ENCODE measurements at regions not wholly inside any gene's neighbourhood (a gene's known extent, or its start where the extent isn't known, plus 50 kb on each side); places are given as distances from the start of the nearest gene placed in this dataset.

GRCh38 chr14:40525314-40525713 lies 1081.4 kb upstream of the LRFN5 start:
- no peak for DNase-seq (ENCODE audit: low spot score)
- in situ Hi-C loops (cut with MboI; ENCODE audit: low sequenced_read_pairs, unreplicated experiment) = no loop called here
- no peak for TF ChIP-seq CTCF (IDR thresholded peaks at IDR 0.05; ENCODE audit: borderline replicate concordance, control extremely low read depth, extremely low read depth, insufficient read depth, missing control alignments)

GRCh38 chr14:40523123-40523522 lies 1083.6 kb upstream of the LRFN5 start:
- DNase-seq (ENCODE audit: low spot score) = no peak
- no peak for TF ChIP-seq CTCF (IDR thresholded peaks at IDR 0.05; ENCODE audit: borderline replicate concordance, control extremely low read depth, extremely low read depth, insufficient read depth, missing control alignments)
- in situ Hi-C loops (cut with MboI; ENCODE audit: low sequenced_read_pairs, unreplicated experiment) = no loop called here

- no peak for TF ChIP-seq CTCF (IDR thresholded peaks at IDR 0.05; ENCODE audit: borderline replicate concordance, control extremely low read depth, extremely low read depth, insufficient read depth, missing control alignments)
- in situ Hi-C loops (cut with MboI; ENCODE audit: low sequenced_read_pairs, unreplicated experiment) = no loop called here
- DNase-seq (ENCODE audit: low spot score) = no peak
Measured at GRCh38 chr14:40494483-40494882, 1062.2 kb upstream of the FBXO33 start.

- no peak for TF ChIP-seq CTCF (IDR thresholded peaks at IDR 0.05; ENCODE audit: borderline replicate concordance, control extremely low read depth, extremely low read depth, insufficient read depth, missing control alignments)
- in situ Hi-C loops (cut with MboI; ENCODE audit: low sequenced_read_pairs, unreplicated experiment) = no loop called here
- no peak for DNase-seq (ENCODE audit: low spot score)
Measured at GRCh38 chr14:40487824-40488223, 1055.6 kb upstream of the FBXO33 start.

- no peak for TF ChIP-seq CTCF (IDR thresholded peaks at IDR 0.05; ENCODE audit: borderline replicate concordance, control extremely low read depth, extremely low read depth, insufficient read depth, missing control alignments)
- no peak for DNase-seq (ENCODE audit: low spot score)
- in situ Hi-C loops (cut with MboI; ENCODE audit: low sequenced_read_pairs, unreplicated experiment) = no loop called here
Measured at GRCh38 chr14:40485688-40486087, 1053.5 kb upstream of the FBXO33 start.

- no peak for TF ChIP-seq CTCF (IDR thresholded peaks at IDR 0.05; ENCODE audit: borderline replicate concordance, control extremely low read depth, extremely low read depth, insufficient read depth, missing control alignments)
- no peak for DNase-seq (ENCODE audit: low spot score)
- in situ Hi-C loops (cut with MboI; ENCODE audit: low sequenced_read_pairs, unreplicated experiment) = no loop called here
Measured at GRCh38 chr14:40476005-40476404, 1043.8 kb upstream of the FBXO33 start.

GRCh38 chr14:40467969-40468368 lies 1035.7 kb upstream of the FBXO33 start:
- no peak for TF ChIP-seq CTCF (IDR thresholded peaks at IDR 0.05; ENCODE audit: borderline replicate concordance, control extremely low read depth, extremely low read depth, insufficient read depth, missing control alignments)
- DNase-seq (ENCODE audit: low spot score) = no peak
- in situ Hi-C loops (cut with MboI; ENCODE audit: low sequenced_read_pairs, unreplicated experiment) = no loop called here

Data from GM13976 (cell line).